ENCODE measurements at regions not wholly inside any gene's neighbourhood (a gene's known extent, or its start where the extent isn't known, plus 50 kb on each side); places are given as distances from the start of the nearest gene placed in this dataset.
A peak's percentile ranks its signal among the peaks of the same experiment; 100 is the strongest.

GRCh38 chr4:62953752-62954151 is 1455.5 kb downstream of the TECRL start:
- Histone ChIP-seq H3K9me3 (ENCODE audit: control insufficient read depth in 2 of 3, insufficient read depth in 1 of 3, low read length in 3 of 3) (no peaks in the 10 kb centered on the region), H3K27ac (ENCODE audit: low read depth in 2 of 2, low read length in 2 of 2) (no peak overlapping the region), H3K4me1 (ENCODE audit: control insufficient read depth in 2 of 3, insufficient read depth in 2 of 3, low read depth in 1 of 3, low read length in 3 of 3) (no peaks in the 10 kb centered on the region), H3K9ac (ENCODE audit: low read length in 3 of 3) (no peak overlapping the region), H3K36me3 (ENCODE audit: control insufficient read depth in 2 of 3, insufficient read depth in 3 of 3, low read length in 3 of 3) (no peaks in the 10 kb centered on the region), H3K27me3 (ENCODE audit: control insufficient read depth, insufficient read depth, low read length) (no peaks in the 10 kb centered on the region), H3K4me3 (ENCODE audit: low read length in 3 of 3) (no peak overlapping the region)
- no peak for TF ChIP-seq CTCF (IDR thresholded peaks at IDR 0.05; ENCODE audit: borderline replicate concordance, extremely low read depth, insufficient read depth)
- peak in 1 of 5 donors; percentile 1 for DNase-seq
- FAIRE-seq: no peak
- intact Hi-C loops (cut with DNase I): no loop called here

GRCh38 chr4:62952366-62952765 is 1456.9 kb downstream of the TECRL start:
- no peak for TF ChIP-seq CTCF (IDR thresholded peaks at IDR 0.05; ENCODE audit: borderline replicate concordance, extremely low read depth, insufficient read depth)
- no peaks in the 10 kb centered on the region for H3K27me3 ChIP-seq (ENCODE audit: control insufficient read depth, insufficient read depth, low read length)
- H3K36me3 ChIP-seq (ENCODE audit: control insufficient read depth in 2 of 3, insufficient read depth in 3 of 3, low read length in 3 of 3): no peaks in the 10 kb centered on the region
- FAIRE-seq (no peak), DNase-seq (peak in 1 of 5 donors; percentile 2)
- intact Hi-C loops (cut with DNase I): no loop called here
- H3K9me3 ChIP-seq (ENCODE audit: control insufficient read depth in 2 of 3, insufficient read depth in 1 of 3, low read length in 3 of 3): no peaks in the 10 kb centered on the region
- no peak overlapping the region for H3K4me3 ChIP-seq (ENCODE audit: low read length in 3 of 3)
- H3K9ac ChIP-seq (ENCODE audit: low read length in 3 of 3): no peak overlapping the region
- H3K27ac ChIP-seq (ENCODE audit: low read depth in 2 of 2, low read length in 2 of 2): no peak overlapping the region
- no peaks in the 10 kb centered on the region for H3K4me1 ChIP-seq (ENCODE audit: control insufficient read depth in 2 of 3, insufficient read depth in 2 of 3, low read depth in 1 of 3, low read length in 3 of 3)

GRCh38 chr4:62948108-62948507 is 1461.1 kb downstream of the TECRL start:
- no peak for TF ChIP-seq CTCF (IDR thresholded peaks at IDR 0.05; ENCODE audit: borderline replicate concordance, extremely low read depth, insufficient read depth)
- intact Hi-C loops (cut with DNase I): no loop called here
- Histone ChIP-seq H3K36me3 (ENCODE audit: control insufficient read depth in 2 of 3, insufficient read depth in 3 of 3, low read length in 3 of 3) (no peaks in the 10 kb centered on the region), H3K27ac (ENCODE audit: low read depth in 2 of 2, low read length in 2 of 2) (no peak overlapping the region), H3K9me3 (ENCODE audit: control insufficient read depth in 2 of 3, insufficient read depth in 1 of 3, low read length in 3 of 3) (no peaks in the 10 kb centered on the region), H3K4me3 (ENCODE audit: low read length in 3 of 3) (no peak overlapping the region), H3K27me3 (ENCODE audit: control insufficient read depth, insufficient read depth, low read length) (no peaks in the 10 kb centered on the region), H3K9ac (ENCODE audit: low read length in 3 of 3) (no peak overlapping the region), H3K4me1 (ENCODE audit: control insufficient read depth in 2 of 3, insufficient read depth in 2 of 3, low read depth in 1 of 3, low read length in 3 of 3) (no peaks in the 10 kb centered on the region)
- no peak for FAIRE-seq
- no peak for DNase-seq

GRCh38 chr4:62940229-62940628 is 1469.0 kb downstream of the TECRL start:
- no peaks in the 10 kb centered on the region for H3K27me3 ChIP-seq (ENCODE audit: control insufficient read depth, insufficient read depth, low read length)
- no peak for DNase-seq
- H3K9ac ChIP-seq (ENCODE audit: low read length in 3 of 3): no peak overlapping the region
- no peak for TF ChIP-seq CTCF (IDR thresholded peaks at IDR 0.05; ENCODE audit: borderline replicate concordance, extremely low read depth, insufficient read depth)
- no peak for FAIRE-seq
- intact Hi-C loops (cut with DNase I): no loop called here
- peaks cover 0 to 4% (median 0%) of the 10 kb centered on the region in 3 donors for H3K9me3 ChIP-seq (ENCODE audit: control insufficient read depth in 2 of 3, insufficient read depth in 1 of 3, low read length in 3 of 3)
- no peaks in the 10 kb centered on the region for H3K4me1 ChIP-seq (ENCODE audit: control insufficient read depth in 2 of 3, insufficient read depth in 2 of 3, low read depth in 1 of 3, low read length in 3 of 3)
- H3K27ac ChIP-seq (ENCODE audit: low read depth in 2 of 2, low read length in 2 of 2): no peak overlapping the region
- H3K4me3 ChIP-seq (ENCODE audit: low read length in 3 of 3): no peak overlapping the region
- no peaks in the 10 kb centered on the region for H3K36me3 ChIP-seq (ENCODE audit: control insufficient read depth in 2 of 3, insufficient read depth in 3 of 3, low read length in 3 of 3)
